ENCODE measurements at regions not wholly inside any gene's neighbourhood (a gene's known extent, or its start where the extent isn't known, plus 50 kb on each side); places are given as distances from the start of the nearest gene placed in this dataset.

DNA sequence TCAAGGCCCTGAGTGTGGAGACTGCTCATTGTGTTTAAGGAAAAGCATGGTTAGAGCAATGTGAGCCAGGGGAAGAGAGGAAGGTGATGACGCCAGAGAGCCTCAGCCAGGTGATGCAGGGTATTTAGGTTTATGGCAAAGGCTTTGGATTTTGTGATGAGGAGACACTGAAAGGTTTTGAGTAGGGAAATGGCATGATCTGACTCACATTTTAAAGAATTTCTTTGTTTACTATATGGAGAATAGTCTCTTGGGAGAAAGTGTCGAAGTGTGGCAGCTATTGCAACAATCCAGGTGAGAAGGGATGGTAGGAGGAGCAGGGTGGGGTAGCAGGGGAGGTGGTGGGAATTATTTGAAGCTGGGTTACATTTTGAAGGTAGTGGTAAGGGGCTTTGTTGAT lies 293.4 kb upstream of the IGFBP7 start:
- ATAC-seq = no peak
- TF ChIP-seq ZNF565 (CRISPR knock-in tag; conservative IDR thresholded peaks at IDR 0.05; ENCODE audit: low read depth) = no peak
- no peak for TF ChIP-seq ESRRG (CRISPR knock-in tag; IDR thresholded peaks at IDR 0.05)
- no peak for TF ChIP-seq CSDC2 (CRISPR knock-in tag; IDR thresholded peaks at IDR 0.05)
- TF ChIP-seq TOX (CRISPR knock-in tag; IDR thresholded peaks at IDR 0.05; ENCODE audit: borderline replicate concordance) = no peak
- no peak for TF ChIP-seq ZFP30 (CRISPR knock-in tag; IDR thresholded peaks at IDR 0.05)
- TF ChIP-seq ISL1 (CRISPR knock-in tag; IDR thresholded peaks at IDR 0.05) = no peak
- no peak for TF ChIP-seq ZC3H10 (CRISPR knock-in tag; IDR thresholded peaks at IDR 0.05)
- TF ChIP-seq, protein P1, sequence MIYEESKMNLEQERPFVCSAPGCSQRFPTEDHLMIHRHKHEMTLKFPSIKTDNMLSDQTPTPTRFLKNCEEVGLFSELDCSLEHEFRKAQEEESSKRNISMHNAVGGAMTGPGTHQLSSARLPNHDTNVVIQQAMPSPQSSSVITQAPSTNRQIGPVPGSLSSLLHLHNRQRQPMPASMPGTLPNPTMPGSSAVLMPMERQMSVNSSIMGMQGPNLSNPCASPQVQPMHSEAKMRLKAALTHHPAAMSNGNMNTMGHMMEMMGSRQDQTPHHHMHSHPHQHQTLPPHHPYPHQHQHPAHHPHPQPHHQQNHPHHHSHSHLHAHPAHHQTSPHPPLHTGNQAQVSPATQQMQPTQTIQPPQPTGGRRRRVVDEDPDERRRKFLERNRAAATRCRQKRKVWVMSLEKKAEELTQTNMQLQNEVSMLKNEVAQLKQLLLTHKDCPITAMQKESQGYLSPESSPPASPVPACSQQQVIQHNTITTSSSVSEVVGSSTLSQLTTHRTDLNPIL (CRISPR knock-in tag; IDR thresholded peaks at IDR 0.05; ENCODE audit: low read depth) = no peak
- TF ChIP-seq ZNF70 (CRISPR knock-in tag; IDR thresholded peaks at IDR 0.05) = no peak
- no peak for TF ChIP-seq ARNTL (CRISPR knock-in tag; IDR thresholded peaks at IDR 0.05; ENCODE audit: borderline replicate concordance, low read depth)
- no peak for TF ChIP-seq OSR1 (CRISPR knock-in tag; IDR thresholded peaks at IDR 0.05)
- TF ChIP-seq RARB (CRISPR knock-in tag; IDR thresholded peaks at IDR 0.05) = no peak
- no peak for TF ChIP-seq TCF4 (CRISPR knock-in tag; IDR thresholded peaks at IDR 0.05; ENCODE audit: borderline replicate concordance)

DNA sequence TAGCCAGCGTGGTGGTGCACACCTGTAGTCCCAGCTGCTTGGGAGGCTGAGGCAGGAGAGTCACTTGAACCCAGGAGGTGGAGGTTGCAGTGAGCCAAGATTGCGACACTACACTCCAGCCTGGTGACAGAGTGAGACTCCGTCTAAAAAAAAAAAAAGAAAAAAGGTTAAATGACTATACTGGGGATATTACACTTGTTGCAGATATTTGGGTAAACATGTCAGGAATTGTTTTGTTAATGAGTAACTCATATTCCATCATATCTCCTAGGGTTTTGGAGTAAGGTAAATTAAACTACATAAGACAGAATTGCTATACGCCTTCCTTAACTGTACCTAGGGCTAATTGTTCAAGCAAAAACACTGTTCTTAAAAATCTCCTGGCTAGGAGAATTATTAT lies 291.4 kb upstream of the IGFBP7 start:
- TF ChIP-seq OSR1 (CRISPR knock-in tag; IDR thresholded peaks at IDR 0.05) = no peak
- TF ChIP-seq ZFP30 (CRISPR knock-in tag; IDR thresholded peaks at IDR 0.05) = no peak
- TF ChIP-seq ESRRG (CRISPR knock-in tag; IDR thresholded peaks at IDR 0.05) = no peak
- no peak for TF ChIP-seq ZC3H10 (CRISPR knock-in tag; IDR thresholded peaks at IDR 0.05)
- no peak for TF ChIP-seq PATZ1 (CRISPR knock-in tag; IDR thresholded peaks at IDR 0.05; ENCODE audit: borderline replicate concordance)
- TF ChIP-seq TSHZ2 (CRISPR knock-in tag; IDR thresholded peaks at IDR 0.05) = no peak
- TF ChIP-seq ZNF565 (CRISPR knock-in tag; conservative IDR thresholded peaks at IDR 0.05; ENCODE audit: low read depth) = no peak
- no peak for TF ChIP-seq TOX (CRISPR knock-in tag; IDR thresholded peaks at IDR 0.05; ENCODE audit: borderline replicate concordance)
- TF ChIP-seq ARNTL (CRISPR knock-in tag; IDR thresholded peaks at IDR 0.05; ENCODE audit: borderline replicate concordance, low read depth) = no peak
- no peak for TF ChIP-seq CSDC2 (CRISPR knock-in tag; IDR thresholded peaks at IDR 0.05)
- no peak for TF ChIP-seq SNAI2 (CRISPR knock-in tag; IDR thresholded peaks at IDR 0.05)
- no peak for TF ChIP-seq GLIS3 (CRISPR knock-in tag; IDR thresholded peaks at IDR 0.05)
- TF ChIP-seq ZNF70 (CRISPR knock-in tag; IDR thresholded peaks at IDR 0.05) = no peak
- no peak for ATAC-seq

DNA sequence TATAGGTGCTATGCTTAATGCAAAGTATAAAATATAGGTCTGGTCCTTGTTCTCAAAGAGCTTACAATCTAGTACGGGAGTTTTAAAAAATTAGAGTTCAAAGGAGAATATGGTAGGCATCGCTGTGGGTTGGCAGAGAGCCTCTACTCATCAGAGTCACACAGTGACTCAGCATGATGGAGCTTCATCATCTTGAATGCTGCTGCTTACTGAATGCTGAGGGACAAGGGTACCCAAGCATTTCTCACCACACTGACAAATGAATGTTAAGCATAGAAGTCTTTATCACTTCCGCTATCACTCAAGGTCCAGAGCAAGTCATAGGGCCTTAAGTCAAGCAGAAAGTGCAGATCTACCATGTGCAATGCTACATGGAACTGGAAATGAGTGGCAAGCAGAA lies 268.6 kb upstream of the IGFBP7 start:
- no peak for ATAC-seq
- TF ChIP-seq ARNTL (CRISPR knock-in tag; IDR thresholded peaks at IDR 0.05; ENCODE audit: borderline replicate concordance, low read depth) (no peak), ZFP3 (CRISPR knock-in tag; IDR thresholded peaks at IDR 0.05) (no peak), PATZ1 (CRISPR knock-in tag; IDR thresholded peaks at IDR 0.05; ENCODE audit: borderline replicate concordance) (no peak), PPARA (CRISPR knock-in tag; IDR thresholded peaks at IDR 0.05; ENCODE audit: borderline replicate concordance) (no peak), ZNF70 (CRISPR knock-in tag; IDR thresholded peaks at IDR 0.05) (no peak), OSR1 (CRISPR knock-in tag; IDR thresholded peaks at IDR 0.05) (no peak), CSDC2 (CRISPR knock-in tag; IDR thresholded peaks at IDR 0.05) (no peak), ESRRG (CRISPR knock-in tag; IDR thresholded peaks at IDR 0.05) (no peak), ZC3H10 (CRISPR knock-in tag; IDR thresholded peaks at IDR 0.05) (no peak), ZNF565 (CRISPR knock-in tag; conservative IDR thresholded peaks at IDR 0.05; ENCODE audit: low read depth) (no peak), TCF4 (CRISPR knock-in tag; IDR thresholded peaks at IDR 0.05; ENCODE audit: borderline replicate concordance) (no peak), GLIS3 (CRISPR knock-in tag; IDR thresholded peaks at IDR 0.05) (no peak)
- TF ChIP-seq, protein P2, sequence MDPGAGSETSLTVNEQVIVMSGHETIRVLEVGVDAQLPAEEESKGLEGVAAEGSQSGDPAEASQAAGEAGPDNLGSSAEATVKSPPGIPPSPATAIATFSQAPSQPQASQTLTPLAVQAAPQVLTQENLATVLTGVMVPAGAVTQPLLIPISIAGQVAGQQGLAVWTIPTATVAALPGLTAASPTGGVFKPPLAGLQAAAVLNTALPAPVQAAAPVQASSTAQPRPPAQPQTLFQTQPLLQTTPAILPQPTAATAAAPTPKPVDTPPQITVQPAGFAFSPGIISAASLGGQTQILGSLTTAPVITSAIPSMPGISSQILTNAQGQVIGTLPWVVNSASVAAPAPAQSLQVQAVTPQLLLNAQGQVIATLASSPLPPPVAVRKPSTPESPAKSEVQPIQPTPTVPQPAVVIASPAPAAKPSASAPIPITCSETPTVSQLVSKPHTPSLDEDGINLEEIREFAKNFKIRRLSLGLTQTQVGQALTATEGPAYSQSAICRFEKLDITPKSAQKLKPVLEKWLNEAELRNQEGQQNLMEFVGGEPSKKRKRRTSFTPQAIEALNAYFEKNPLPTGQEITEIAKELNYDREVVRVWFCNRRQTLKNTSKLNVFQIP (CRISPR knock-in tag; IDR thresholded peaks at IDR 0.05; ENCODE audit: borderline replicate concordance, low read depth) = no peak
- TF ChIP-seq, protein P1 (CRISPR knock-in tag; IDR thresholded peaks at IDR 0.05; ENCODE audit: low read depth) = no peak
- TF ChIP-seq, protein P3, sequence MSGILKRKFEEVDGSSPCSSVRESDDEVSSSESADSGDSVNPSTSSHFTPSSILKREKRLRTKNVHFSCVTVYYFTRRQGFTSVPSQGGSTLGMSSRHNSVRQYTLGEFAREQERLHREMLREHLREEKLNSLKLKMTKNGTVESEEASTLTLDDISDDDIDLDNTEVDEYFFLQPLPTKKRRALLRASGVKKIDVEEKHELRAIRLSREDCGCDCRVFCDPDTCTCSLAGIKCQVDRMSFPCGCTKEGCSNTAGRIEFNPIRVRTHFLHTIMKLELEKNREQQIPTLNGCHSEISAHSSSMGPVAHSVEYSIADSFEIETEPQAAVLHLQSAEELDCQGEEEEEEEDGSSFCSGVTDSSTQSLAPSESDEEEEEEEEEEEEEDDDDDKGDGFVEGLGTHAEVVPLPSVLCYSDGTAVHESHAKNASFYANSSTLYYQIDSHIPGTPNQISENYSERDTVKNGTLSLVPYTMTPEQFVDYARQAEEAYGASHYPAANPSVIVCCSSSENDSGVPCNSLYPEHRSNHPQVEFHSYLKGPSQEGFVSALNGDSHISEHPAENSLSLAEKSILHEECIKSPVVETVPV (CRISPR knock-in tag; IDR thresholded peaks at IDR 0.05) = no peak

Measured in SK-N-SH treated with all-trans-retinoic acid at 6 μM for 48 hours (cell line).